SH-SY5Y (cell line): ENCODE measurements at regions not wholly inside any gene's neighbourhood (a gene's known extent, or its start where the extent isn't known, plus 50 kb on each side); places are given as distances from the start of the nearest gene placed in this dataset.

Experiments
- GATA2 ChIP-seq: IDR thresholded peaks from 2 replicates; pipeline ENCODE4 v1.6.1; 2011; ENCODE audit warnings: mild to moderate bottlenecking, low read depth, low read length
- GATA3 ChIP-seq: IDR thresholded peaks from 2 replicates; pipeline ENCODE4 v1.6.1; 2011; ENCODE audit warnings: low read depth, mild to moderate bottlenecking, low read length, moderate library complexity

GRCh38 chr4:135007400-135007799 lies 805.8 kb upstream of the PABPC4L start:
- TF ChIP-seq GATA3 (no peak), GATA2 (no peak)
